NCI-H1048 (cell line): ENCODE measurements at regions not wholly inside any gene's neighbourhood (a gene's known extent, or its start where the extent isn't known, plus 50 kb on each side); places are given as distances from the start of the nearest gene placed in this dataset.

Source experiments
- DNase-seq: peaks from one replicate; lab custom pipeline; 2025; lab: John Stamatoyannopoulos, UW

DNA sequence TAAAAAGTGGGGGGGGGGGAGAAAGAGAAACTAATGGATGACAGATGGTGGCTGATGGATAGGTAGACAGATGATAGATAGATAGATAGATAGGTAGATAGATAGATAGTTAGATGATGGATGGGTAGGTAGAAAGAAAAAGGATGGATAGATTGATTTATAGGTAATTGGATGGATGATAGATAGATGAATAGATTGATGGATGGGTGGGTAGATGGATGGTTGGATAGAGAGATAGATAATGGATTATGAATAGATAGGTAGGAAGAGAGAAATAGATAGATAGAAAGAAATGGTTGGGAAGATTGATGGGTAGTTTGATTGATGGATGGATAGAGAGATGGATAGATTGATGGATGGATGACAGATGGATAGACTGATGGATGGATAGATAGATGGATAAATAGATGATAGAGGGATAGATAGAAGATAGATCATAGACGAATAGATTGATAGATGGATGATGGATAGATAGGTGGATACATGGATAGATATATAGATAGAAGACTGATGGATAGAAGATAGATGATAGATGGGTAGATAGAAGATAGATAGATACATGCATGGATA is 337.1 kb downstream of the C16orf95 start:
- no peak for DNase-seq

DNA sequence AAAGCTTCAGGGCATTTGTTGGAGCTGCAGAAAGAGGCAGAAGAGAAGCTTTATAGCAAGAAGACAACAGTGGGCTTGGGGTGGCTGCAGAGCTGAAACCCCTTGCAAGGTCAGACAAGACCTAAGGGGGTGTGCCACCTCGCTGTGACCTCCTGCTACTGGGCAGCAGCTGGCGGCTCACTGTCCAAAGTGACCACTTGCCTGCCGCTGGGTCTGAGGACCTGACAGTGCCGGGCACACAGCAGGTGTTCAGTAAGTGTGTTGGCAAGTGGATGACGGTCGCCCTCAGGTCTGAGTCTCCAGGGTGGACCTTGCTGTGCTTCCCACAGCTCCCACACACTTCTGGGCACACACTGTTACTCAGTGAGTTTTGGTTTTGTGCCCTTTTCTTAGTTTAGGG is 336.5 kb downstream of the C16orf95 start:
- no peak for DNase-seq

DNA sequence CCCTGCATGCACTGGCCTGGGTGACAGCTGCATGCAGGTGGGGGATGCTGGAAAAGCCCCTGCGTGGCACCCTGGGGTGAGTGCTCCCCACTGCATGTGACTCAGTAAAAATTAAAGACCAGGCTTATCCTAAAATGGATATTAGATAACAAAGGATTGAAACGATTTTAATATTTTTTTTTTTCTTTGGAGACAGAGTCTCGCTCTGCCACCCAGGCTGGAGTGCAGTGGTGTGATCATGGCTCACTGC is 334.9 kb downstream of the C16orf95 start:
- no peak for DNase-seq

DNA sequence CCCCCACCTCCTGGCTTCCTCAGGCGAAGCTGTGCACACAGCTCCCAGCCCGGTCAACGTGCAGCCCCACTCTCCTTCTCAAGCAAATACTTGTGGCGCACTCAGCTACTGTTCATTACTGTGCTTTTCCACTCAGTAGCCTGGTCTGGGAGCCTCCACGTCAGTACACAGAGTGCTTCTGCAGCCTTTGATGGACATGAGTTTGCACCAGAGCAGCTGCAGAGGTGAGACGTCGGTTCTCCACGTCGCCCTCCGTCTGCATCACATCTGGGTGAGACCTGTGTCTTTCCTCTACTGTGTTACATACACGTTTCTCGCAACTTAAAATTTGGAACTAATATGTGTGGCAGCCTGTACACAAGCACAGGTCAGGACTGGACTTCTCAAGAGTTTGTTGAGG is 334.3 kb downstream of the C16orf95 start:
- no peak for DNase-seq

DNA sequence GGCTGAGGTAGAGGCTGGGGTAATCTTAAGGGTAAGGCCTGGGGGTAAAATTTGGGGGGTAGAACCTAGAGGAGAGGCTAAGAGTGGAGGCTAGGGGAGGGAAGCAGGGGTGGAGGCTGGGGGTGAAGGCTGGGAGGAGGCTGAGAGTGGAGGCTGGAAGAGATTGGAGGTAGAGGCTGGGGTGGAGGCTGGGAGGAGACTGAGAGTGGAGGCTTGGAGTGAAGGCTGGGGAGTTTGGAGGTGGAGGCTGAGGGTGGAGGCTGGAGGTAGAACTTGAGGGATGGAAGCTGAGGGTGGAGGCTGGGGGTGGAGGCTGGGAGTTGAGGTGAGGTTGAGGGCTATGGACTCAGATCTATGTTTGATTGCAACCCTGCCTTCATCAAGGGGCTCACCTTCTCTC is 333.6 kb downstream of the C16orf95 start:
- no peak for DNase-seq

DNA sequence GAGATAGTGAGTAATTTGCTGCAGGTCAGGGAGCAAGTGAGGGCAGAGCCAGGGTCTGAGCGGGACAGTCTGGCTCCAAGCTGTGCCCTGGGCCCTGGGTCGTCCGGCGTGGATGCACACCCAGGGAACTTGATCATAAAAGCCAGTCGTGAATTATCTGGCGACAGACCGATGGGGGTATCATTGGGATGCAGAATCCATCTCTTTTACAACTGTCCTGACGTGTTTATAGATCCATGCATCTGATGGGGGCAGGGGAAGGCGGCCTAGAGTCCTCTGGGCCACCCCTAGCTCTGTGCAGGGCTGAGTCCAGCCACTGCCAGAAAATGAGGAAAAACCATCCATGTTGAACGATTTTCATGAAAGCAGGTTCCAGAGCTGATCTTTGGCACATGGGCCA is 332.8 kb downstream of the C16orf95 start:
- no peak for DNase-seq

DNA sequence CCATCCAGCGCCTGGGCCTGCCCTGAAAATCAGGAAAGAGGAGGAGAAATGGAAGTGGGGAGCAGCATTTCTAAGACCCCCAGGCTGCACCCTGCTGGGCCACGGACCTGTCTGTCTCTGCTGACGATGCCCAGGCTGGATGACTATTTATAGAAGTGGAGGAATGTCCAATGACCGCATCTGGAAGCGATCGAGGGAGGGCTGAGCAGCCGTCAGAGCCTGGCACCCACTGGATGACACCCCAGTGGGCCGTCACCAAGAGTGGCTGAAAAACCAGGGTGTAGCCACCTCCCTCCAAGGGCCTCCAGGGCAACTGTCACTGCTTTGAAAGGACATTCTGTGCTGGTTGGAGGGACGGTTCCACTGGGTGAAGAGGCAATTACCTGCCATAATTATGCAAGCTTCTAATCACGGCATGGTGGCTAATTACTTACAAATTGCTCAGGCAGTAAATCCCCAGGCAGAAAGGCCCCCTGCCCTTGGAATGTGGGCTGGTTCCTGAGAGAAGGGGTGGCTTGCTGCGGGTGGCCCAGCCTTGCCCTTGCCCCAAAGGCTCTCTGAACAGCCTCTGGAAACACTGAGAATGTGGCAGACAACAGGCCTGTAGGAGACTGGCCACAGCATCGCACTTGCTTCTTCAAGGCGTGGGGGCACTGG is 332.1 kb downstream of the C16orf95 start:
- DNase-seq: no peak

DNA sequence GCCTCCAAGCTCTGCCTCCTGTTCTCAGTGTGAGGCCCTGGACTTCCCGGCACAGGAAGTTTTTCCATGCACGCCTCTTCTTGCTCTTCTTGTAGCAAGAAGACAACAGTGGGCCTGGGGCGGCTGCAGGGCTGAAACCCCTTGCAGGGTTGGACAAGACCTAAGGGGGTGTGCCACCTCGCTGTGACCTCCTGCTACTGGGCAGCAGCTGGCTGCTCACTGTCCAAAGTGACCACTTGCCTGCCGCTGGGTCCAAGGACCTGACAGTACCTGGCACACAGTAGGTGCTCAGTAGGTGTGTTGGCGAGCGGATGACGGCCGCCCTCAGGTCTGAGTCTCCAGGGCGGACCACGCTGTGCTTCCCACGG is 331.6 kb downstream of the C16orf95 start:
- no peak for DNase-seq

DNA sequence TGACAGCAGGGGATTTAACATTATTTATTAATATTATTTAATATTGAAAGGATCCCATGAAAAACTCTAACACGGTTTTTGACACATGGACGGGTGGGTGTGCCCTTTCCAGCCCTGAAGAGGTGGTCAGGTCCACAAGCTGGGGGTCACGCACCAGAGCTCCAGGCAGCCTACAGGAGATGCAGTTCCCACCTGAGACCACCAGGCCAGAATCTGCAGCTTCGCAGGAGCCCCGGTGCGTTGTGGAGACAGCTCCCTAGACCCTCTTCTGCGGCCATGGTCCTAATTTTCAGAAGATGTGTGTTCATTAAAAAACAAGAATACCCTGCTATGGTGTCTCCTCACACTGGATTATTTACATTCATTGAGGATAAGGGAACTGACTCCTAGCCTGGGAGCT is 331.1 kb downstream of the C16orf95 start:
- DNase-seq: no peak

DNA sequence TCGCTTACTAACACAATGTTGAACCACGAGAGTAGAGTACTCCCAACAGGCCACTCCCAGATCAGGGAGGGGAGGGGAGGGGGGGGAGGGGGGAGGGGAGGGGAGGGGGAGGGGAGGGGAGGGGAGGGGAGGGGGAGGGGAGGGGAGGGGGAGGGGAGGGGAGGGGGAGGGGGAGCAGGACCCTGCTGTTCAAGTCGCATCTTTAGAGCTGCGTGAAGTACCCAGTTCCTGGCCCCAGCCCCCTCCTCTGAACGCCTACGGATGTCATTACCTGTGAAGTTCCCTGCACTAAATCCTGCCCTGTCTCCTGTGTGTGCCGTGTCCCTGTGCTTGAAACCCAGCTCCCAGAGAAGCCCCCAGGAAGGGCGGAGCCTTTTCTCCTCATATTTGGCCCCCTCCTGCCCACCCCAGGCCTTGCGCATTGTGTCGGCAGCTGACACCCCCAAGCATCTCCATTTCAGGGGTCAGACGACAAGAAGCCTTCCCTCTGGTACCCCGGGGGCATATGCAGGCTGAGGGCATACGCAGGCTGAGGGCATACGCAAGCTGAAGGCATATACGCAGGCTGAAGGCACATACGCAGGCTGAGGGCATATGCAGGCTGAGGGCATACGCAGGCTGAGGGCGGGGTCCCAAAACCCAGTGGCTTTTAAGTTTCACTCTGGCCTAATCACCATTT is 330.2 kb downstream of the C16orf95 start:
- DNase-seq: no peak

DNA sequence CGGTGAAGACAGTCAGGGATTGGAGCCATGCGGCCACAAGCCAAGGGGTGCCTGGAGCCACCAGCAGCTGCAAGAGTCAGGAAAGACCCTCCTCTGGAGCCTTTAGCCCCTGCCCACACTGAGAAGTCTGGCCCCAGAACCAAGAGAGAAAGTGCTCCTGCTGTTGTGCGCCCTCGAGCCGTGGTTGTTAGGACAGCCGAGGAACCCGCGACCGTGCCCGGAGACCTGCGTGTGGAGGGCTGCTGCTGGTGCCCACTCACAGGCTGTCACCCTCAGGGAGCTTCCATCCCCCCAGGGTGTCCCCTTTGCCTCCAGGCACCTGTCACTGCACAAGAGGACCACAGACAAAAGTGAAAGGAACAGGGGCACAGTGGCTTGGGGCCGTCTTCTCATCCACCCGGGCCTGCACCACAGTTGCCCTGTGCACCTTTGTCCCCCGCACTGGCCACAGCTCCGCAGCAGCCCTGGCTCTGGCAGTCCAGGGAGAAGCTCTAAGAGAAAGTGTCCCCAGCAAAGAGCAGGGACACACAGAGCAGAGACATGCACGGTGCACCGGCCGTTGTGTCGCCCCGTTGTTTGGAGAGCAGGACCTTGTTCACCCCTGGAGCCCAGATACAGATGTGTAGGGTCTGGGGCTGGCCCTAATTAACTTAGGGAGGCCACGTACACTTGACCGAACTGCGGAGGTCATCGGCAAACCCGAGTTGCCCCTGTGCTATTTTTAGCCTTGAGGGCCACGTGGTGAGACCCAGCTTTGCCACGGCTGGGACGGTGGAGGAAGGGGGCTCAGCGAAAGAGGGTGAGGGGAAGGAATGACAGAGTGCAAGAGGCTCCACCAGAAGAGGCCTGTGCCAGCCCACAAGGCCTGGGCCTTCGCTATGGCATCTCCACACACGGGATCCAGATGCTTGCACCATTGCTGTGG is 329.2 kb downstream of the C16orf95 start:
- no peak for DNase-seq

DNA sequence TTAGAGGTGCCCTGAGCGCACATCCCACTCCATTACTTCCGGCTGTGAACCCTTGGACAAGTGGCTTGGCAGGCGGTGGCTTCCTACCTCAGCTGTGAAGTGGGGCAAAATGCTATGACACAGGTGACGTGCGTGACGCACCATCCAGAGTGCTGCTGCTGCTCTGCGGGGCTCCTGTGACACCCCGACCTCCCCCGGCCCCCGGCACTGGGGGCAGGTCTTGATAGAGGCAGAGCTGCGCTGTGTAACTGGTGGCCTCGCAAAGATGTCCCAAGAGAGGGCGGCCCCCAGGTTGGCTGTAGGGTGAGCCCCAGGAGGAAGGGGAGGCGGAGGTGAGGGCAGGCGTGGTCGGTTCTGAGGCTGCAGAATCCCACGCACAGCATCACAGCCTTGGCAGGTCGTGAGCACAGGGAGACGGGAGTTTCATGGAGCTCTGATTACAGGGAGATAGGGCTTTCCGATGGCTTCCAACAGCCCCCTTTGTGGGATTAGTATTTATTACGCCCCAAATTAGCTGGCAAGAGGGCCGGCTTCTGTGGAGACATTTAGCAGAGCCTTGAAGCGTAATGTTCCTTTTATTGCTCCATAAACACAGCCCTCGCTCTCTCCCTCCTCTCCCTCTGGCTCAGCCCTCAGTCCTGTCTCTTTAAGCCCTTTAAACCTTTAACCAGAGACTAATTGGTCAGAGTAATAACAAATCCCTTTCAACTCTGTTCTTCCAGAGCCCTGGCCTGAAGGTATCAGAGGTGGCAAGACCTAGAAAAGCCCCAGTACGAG is 328.1 kb downstream of the C16orf95 start:
- DNase-seq: no peak

DNA sequence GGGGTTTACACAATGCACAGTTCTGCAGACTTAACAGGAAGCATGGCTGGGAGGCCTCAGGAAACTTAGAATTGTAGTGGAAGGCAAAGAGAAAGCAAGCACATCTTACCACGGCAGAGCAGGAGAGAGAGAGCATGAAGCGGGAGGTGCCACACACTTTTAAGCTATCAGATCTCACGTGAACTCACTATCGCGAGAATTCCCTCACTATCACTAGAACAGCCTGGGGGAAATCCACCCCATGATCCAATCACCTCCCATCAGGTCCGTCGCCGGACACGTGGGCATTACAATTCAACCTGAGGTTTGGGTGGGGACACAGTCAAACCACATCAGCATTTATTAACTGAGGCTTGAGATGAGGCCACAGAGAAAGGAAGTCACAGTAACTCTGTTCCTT is 326.7 kb downstream of the C16orf95 start:
- no peak for DNase-seq

DNA sequence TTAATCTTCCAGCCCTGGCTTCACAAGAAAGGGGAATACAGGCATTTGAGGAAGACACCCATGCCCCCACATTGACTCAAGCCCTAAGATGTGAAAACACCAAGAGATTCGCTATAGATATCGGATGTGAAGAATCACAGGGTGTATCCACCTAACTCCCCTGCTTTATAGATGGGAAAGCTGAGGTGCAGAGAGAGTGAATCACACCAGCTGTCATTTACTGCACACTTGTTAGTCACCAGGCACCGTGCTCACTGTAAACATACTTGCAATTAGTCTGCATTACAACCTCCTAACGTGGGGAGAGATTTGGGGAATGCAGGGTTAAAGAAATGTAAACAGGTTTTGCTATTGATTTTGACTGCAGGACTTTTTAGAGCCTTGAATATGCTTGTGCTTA is 325.5 kb downstream of the C16orf95 start:
- DNase-seq: no peak

DNA sequence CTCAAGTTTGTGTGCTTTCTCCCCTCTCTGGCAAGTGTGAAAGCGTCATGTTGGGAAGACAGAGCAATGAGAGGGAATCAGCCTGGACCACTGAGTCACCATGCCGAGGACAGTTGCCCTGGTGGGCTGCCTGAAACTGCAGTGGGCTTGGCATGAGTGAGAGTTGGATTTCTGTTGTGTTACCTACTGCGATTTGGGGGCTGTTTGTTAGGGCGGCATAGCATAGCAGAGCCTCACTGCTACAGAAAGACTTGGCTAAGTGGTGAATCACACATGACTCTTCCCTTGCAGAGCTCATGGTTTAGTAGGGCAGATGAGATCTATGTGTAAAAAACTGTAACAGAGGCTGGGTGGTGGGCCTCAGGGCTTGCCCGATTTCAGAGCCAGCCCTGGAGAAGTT is 324.6 kb downstream of the C16orf95 start:
- no peak for DNase-seq

DNA sequence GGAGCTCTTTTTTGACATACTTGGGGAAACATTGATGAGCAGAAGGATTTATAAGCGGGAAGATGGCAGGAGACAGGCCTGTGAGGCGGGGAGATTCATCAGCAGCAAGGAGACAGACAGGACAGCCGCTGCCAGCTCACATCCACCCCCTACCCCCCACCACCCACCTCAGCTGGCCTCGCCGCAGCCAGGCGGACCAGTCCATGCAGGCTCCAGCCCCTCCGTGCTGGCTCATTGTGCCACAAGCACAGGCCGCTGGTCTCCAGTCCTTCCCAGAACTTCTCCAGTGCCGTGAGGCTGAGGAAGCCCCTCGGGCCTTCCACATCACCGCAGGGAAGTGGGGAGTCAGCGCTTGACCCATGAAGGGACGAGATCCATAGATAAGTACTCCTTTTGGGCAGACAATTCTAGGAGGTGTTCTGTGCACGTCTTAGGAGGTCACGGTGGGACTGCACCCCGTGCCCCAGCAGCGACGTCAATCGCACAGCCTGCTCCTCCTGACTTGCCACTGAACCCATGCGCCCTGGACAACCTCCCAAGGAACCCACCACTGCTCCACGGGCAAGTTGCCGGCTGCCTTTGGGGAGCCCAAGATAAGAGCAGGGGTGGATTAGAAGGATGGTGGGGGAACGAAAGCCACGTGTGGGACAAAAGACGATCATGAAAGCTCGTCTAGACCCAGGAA is 323.6 kb downstream of the C16orf95 start:
- DNase-seq: no peak

DNA sequence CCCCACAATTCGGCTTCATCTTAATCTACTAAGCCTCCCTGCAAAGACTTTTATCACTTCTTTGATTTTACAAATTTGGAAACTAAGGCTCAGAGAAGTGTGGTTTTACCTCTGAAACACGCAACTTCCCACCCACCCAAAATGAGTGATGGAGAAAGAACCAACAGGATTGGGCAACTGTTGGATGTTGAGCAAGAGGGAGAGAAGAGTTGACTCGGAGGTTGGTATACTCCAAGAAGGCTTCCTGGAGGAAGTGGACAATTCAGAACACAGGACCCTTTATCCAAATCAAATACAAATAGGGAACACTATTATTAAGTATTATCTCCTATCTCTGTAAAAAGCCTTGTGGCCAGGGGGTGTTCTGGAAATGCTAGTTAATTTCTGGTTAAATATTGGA is 323.0 kb downstream of the C16orf95 start:
- no peak for DNase-seq

DNA sequence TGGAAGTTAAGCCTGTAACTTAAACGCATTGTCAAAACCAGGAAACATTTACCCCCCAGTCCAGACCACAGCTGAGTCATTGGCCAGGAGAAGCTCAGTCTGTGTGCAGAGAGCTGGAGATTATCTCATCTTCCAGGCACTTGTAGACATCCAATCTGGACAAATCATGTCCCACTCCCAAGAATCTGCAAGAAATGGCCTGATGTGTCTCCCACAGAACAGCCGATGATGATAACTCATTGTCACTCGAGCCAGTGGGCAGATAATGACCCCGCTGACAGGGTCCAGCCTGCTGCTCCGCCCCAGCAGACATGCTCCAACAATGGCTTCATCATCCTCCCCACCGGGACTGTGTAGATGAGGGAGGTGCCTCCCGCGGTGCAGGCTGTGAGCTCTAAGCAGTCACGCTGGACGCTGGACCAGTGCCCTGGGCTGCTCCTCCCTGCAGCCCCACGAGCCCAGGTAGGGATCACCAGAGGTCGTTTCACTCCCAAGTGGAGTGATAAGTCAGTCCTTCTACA is 322.5 kb downstream of the C16orf95 start:
- no peak for DNase-seq

DNA sequence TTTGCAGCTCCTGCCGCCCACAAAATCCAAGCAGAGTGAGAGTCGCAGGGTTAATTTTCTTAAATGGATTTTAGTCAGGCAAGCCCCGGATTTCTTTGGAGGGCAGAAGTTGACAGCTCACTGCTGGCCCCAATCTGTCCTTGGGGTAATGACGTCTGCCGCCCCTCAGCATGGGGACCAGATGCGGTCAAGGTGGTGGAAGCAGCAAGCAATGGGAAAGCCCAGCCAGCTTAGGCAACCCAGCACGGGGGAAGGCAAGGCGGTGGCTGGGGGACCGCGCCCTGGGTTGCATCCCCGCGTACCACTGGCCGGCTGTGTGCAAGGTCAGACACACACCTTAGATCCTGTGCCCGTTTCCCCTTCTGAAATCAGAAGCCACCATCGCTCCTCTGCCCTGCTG is 321.7 kb downstream of the C16orf95 start:
- DNase-seq: no peak

DNA sequence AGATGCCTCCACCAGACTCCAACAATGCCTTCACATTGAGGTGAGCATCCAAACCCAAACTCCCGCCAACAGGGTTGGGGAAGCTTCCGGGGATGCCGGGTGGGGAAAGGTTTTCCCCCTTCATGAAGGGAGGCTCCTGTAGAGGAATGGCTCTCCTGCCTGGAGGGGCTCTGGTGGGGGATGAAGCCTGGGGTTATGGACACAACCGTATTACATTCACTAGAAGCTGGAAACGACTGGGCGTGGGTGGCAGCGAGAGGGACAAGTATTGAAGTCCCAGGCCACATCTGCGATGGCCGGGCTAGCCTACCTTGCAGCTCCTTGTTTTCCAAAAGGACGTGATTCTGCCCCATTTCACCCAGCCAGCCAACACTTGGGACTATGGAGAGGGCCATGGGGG is 321.1 kb downstream of the C16orf95 start:
- DNase-seq: no peak

DNA sequence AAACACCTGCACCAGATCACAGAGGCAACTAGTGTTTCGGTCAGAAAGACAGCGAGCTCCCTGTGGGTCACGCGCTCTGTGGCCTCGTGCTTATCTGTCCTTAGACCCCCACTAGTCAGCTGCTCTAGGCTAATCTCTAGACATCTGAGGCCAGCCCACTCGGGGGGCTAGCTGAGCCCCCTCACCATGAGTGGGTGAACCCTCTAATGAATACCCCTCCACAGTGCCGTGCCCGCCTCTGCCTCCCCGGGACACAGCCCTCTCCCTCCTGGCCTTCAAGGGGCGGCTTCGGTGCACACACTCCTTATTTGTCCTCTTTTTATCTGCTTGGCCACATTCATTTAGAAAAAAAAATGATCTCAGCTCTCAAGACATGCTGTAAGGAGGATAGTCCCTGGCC is 320.1 kb downstream of the C16orf95 start:
- DNase-seq: no peak
